Renal cortex interstitium (tissue), 11 donors: ENCODE measurements at regions not wholly inside any gene's neighbourhood (a gene's known extent, or its start where the extent isn't known, plus 50 kb on each side); places are given as distances from the start of the nearest gene placed in this dataset.

Experiments
- DNase-seq, 11 donors: peaks; one replicate each; pipeline ENCODE4 v3.0.0-alpha.2; 2013; ENCODE audit warnings: low read depth in 9 of 11, low spot score in 4 of 11; ENCODE audit errors: extremely low read depth in 1 of 11

DNA sequence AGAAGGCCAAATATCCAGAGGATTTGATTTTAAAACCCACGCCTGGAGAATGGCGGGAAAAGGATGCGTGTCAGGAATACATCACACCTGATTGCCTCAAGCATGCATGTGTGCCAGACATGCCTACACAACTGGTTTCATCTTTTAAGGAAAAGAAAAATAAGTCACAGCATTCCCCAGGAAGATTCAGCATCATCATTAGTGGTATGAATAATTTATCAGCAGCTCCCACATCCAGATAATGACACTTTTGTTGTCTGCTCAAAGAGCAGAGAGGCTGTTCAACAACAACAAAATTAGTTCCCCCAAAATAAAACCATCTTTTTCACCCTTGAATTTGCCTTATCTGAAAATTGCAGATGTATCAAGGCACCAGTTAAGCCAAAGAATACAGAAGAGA, 328.6 kb upstream of the C1orf87 start:
- no peak for DNase-seq

GRCh38 chr1:60394436-60394835, 320.9 kb upstream of the C1orf87 start:
- no peak for DNase-seq

GRCh38 chr1:60390593-60391282, 317.2 kb upstream of the C1orf87 start:
- DNase-seq: no peak

GRCh38 chr1:60388092-60388987, 314.8 kb upstream of the C1orf87 start:
- DNase-seq: no peak

DNA sequence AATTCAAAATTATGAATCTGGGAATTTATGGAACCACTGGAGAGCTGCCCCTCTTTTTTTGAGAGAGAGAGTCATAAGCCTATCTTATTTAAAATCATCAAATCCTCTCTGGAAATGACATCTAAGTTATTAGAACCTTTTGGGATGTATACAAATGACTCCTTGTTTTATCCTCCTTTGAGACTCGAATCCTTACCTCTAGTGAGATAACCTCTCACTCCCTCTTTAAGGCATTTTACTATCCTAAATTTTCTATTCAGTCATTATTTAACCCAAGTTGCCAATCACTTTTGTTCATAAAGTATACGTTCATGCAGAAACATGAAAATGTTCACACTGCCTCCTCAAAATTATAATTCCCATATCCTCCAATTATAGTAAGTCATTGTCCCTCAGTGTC, 313.6 kb upstream of the C1orf87 start:
- no peak for DNase-seq

DNA sequence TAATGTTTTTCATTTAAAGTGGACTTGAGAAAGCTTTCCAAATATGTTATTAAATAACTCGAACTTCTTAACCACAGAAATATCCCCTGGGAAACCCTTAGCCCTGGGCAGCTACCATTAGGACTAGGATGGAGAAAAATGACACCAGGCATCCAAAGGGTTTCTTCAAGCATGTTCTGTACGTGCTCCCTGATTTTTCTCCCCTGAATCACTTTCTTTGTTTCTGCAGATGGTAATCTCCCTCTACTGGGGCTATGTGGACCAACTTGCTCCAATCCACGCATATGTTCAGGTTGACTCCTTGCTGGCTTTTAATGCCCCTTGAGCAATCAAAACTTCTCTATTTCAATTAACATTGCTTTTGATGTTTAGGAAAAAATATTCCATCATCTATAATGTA, 312.7 kb upstream of the C1orf87 start:
- DNase-seq: no peak

- DNase-seq: no peak
These were observed 302.6 kb upstream of the C1orf87 start for GRCh38 chr1:60376196-60376595.

- no peak for DNase-seq
These were observed 301.0 kb upstream of the C1orf87 start for GRCh38 chr1:60374537-60374936.

GRCh38 chr1:60367532-60367931, 294.0 kb upstream of the C1orf87 start:
- DNase-seq: peak in 4 of 11 donors; percentile 3 to 15 (median 12)

- no peak for DNase-seq
These were observed 285.9 kb upstream of the C1orf87 start for GRCh38 chr1:60359431-60359830.

DNA sequence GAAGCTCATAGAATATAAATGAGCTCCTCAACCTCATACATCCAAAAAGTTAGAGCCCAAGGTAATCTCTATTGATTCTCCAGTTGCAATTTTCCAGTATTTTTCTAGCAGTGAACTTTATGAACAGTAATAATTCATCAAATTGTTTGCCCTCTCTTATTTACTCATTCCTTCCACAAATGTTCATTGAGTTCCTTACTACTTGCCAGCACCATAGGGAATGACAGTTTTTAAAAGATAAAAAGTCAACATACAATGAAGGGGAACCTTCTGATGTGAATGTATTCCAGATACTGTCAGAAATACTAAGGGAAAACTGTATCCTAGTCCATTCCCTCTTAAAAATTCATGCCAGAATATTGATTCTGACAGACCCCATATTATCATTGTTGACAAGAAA, 277.0 kb upstream of the C1orf87 start:
- DNase-seq: no peak

- DNase-seq: no peak
These were observed 275.3 kb upstream of the C1orf87 start for GRCh38 chr1:60348884-60349283.

DNA sequence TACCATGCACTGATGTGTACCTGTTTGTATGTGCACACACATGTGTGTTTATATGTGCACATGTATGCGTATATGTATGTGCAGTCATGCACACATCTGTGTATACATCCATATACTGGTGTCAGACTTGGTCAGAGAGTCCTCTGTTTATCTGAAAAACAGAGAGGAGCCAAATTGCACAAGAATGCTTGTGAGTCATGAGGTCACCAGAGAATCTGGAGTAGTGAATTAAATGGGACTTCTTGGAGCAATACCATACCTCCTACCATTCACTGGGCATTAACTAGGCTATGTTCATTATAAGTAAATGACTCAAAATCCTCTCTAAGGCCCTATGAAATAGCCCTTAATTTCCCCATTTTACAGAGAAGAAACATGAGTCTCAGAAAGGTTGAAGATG, 272.1 kb upstream of the C1orf87 start:
- DNase-seq: no peak

- no peak for DNase-seq
These were observed 271.5 kb upstream of the C1orf87 start for GRCh38 chr1:60345049-60345448.

- no peak for DNase-seq
These were observed 270.2 kb upstream of the C1orf87 start for GRCh38 chr1:60343736-60344135.

DNA sequence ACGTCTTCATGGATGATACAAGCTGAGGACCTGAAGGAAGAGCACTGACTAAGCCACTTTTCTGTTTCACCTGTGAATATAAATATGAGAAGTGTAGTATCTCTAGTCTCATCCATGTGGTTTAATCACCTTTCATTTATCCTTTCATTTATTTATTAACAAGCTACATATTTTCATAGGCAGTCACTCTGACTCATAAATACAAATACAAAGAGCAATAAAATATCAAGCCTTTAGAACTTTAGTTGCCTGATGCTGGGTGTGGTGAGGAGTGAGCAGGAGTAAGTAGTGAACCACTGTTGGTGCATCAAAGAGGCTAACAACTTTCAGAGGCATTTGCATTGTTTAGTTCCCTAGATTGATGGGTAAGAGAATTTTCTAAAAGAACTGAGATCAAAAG, 269.0 kb upstream of the C1orf87 start:
- no peak for DNase-seq

- no peak for DNase-seq
These were observed 267.7 kb upstream of the C1orf87 start for GRCh38 chr1:60341274-60341673.

DNA sequence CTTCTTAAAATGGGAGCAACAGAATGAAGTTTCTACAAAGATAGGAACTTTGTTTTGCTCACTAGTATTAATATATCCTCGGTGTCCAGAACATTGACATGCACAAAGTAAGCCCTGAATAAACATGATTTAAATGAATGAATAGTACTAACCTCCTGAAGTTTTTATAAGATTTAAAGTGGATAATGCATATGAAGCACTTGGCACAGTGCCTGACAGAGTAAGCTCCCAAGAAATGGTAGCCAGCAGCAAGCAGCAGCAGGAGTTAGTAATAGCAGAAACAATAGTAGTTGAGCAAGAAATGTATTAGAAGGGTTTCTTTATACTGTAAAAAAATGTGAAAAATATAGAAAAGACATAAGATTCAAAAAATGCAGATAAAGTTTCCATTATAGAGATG, 258.1 kb upstream of the C1orf87 start:
- no peak for DNase-seq

GRCh38 chr1:60329651-60330050, 256.1 kb upstream of the C1orf87 start:
- no peak for DNase-seq

DNA sequence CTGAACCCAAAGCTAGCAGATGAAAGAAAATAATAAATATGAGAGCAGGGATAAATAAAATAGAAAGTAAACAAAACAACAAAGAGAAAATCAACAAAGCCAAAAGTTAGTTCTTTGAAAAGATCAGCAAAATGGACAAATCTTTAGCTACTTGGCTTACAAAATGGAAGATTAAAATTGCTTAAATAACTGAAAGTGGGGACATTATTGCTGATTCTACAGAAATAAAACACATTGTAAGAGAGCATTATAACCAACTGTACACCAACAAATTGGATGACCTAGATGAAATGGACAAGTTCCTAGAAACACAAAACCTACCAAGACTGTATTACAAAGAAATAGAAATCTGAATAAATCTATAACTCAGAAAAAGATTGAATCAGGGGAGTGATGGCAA, 238.3 kb upstream of the C1orf87 start:
- DNase-seq: no peak

- no peak for DNase-seq
These were observed 226.0 kb upstream of the C1orf87 start for GRCh38 chr1:60299581-60299980.
